GM18498 (cell line): ENCODE measurements at regions not wholly inside any gene's neighbourhood (a gene's known extent, or its start where the extent isn't known, plus 50 kb on each side); places are given as distances from the start of the nearest gene placed in this dataset.

Experiments used
- ATAC-seq: cut with Tn5 transposase; IDR thresholded peaks from one replicate; pipeline ENCODE4 v1.9.1; 2021; ENCODE audit warnings: mild to moderate bottlenecking, moderate library complexity; ENCODE audit not compliant: unreplicated experiment

DNA sequence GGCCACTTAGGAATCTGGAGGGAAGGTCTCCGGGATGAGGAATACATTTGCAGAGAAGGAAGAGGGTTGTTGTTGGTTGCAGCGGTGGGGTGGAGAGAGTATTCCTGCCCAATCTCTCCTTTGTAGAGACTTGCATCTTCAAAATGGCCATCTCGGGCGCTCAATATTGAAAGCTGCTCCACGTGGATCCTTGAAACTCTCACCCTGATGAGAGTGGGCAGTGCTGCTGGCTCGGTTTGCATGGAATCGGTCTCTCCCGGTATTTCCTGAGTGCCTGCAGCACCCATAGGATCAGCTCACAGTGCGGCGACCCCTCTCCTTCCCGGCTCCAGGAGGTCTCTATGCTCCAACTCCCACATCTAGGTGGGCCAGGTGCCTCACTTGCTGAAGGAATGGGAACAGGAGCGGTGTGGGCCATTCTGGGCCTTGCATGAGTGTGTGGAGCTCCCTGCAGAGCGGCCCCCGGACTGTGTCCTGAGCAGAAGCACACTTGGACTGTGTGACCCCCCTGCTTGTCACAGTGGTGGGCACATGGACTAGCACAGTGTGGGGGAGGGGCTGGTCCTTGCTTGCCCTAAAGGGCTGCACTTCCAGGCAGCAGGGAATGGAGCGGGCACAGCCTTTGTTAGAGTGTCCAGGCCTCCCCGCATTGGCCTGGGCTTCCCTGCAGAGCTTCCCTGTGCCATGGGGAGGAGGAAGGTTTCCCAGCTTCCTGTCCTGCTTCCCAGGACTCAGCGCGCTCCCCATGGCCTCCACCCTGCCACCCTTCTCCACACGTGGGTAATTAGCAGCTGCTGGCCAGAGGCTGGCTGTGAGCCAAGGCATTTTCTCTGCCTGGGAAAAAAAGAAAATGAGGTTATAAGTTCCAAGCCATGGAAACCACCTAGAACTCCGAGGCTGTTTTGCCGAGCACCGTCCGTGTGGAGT is 139.3 kb downstream of the IRF8 start:
- no peak for ATAC-seq

DNA sequence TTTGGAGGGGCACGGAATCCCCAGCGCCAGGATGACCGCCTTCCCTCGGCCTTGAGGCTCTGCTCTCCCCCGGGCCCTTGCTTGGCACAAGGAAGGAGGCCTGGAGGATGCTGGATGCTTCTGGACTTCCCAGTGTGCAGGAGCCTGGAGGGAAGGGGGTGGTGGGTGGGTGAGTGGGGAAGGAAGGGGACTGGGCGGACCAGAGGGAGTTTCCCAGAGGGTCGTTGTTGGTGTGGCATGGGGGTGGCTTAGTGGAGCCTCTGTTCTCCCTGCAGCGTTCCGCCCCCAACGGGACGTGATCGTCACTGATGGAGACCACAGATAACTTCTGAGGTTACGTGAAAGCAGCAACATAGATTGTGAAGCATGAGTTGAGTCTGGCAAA is 140.0 kb downstream of the IRF8 start:
- ATAC-seq, result no peak

DNA sequence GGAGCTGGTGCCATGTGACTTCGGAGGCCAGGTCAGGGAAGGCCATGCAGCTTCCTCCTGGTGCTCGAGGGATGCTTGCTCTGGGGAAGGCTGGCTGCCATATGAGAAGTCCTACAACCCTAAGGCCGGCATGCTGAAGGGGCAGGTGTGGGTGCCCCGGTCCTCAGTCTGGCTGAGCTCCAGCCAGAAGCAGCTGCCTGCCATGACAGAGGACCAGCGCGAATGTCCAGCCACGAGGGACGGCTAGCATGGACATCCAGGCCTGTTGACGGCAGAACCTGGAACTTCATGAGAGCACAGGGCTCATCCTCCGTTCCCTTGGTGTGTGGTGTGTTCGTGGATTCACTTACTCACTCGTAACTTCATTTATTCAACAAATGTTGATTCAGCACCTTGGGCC is 140.6 kb downstream of the IRF8 start:
- ATAC-seq, result no peak

DNA sequence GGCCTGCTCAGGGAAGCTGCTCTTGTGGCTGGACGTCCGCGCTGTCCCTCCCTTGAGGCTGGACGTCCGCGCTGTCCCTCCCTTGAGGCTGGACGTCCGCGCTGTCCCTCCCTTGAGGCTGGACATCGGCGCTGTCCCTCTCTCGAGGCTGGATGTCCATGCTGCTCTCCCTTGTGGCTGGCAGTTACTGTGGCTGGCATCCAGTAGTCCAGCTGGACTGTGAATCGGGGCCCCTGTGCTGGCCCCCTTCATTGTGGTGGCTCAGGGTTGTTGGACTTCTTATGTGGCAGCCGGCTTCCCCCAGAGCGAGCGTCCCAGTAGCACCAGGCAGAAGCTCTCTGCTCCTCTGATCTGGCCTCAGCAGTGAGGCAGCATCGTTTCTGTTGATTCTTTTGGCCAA is 141.5 kb downstream of the IRF8 start:
- ATAC-seq, result no peak

DNA sequence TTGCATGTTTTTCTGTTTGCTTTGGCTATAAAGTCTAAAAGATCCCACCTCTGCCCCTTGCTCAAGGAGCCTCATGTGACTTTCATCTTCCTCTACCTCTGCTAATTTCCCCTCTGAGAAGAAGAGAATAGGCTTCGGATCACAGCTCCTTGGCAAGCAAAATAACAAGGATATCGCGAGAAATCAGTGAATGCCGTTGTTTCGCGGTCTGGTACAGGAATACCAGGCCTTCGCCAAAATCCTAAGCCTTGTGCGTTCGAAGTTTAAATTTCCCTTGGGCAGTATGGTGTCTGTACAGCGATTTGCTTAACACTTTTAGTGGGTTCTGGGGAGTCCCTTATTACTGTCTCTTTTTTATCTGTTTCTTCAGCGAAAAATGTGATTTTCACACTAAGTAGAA is 142.3 kb downstream of the IRF8 start:
- ATAC-seq, result no peak

DNA sequence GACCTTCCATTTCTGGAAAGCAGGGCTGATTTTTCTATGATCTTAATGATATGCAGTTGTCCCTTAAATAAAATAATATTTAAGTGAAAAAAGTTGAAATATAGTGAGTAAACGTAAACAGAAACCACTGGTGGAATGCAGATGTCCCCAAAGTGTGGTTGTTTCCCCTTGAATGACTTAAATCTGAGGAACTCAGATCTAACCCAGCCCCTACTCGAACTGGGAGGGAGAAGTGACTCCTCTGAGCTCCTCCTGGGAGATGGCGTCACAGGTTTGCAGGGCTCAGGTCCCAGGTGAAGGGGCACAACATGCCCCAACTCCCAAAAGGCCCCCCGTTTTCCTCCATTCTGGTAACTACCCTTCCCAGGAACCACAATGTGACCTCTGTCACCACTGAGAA is 142.8 kb downstream of the IRF8 start:
- ATAC-seq, result no peak

DNA sequence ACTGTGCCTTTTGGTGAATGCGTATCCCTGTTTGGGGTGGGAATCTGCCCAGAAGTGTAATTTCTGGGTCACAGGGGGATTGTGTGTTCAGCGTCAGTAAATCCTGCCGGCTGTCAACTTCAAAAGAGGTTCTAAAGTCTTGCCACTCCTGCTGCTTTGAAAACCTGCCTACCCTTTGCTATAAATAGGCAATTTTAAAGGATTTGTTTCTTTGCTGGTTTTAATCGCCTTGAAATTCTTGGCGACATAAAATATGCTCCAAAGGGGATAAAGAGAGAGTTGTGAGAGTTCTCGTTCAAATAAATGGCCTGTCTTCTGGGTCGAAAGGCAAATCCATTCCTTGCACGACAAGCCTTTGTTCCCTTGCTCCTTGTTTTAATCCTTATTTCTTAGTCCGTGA is 143.4 kb downstream of the IRF8 start:
- no peak for ATAC-seq

DNA sequence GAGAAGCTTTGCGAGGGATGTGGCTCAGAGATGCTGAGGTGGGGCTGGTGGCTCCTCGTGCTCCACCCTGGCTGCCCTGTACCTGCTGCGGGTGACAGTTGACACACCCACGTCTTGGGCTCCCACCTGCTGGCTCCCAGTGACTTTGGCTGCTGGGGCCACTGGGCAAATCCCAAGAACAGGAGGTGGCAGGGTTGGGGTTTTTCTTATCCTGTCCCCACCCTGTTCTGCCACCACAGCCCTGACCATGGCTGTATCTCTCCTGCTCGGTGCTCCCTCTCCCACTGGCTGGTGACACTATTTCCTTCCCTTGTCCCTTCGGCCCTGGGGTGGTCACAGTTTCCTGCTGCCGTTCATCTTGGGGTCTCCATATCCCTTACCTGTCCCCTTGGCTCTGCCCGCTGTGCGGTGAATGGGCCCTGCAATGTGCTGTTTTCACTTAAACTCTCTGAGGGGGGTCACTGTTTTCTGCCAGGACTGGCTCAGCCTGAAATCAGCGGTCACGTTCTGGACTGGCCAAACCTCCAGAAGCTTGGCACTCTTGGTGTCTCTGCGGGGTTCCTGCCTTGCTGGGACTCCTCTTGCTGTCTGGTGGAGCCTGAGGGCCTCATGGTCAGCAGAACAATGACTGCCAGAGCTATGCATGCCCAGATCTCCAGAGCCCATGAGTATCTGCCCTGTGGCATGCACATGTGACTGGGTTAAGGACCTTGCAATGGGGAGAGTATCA is 144.2 kb downstream of the IRF8 start:
- ATAC-seq, result no peak

DNA sequence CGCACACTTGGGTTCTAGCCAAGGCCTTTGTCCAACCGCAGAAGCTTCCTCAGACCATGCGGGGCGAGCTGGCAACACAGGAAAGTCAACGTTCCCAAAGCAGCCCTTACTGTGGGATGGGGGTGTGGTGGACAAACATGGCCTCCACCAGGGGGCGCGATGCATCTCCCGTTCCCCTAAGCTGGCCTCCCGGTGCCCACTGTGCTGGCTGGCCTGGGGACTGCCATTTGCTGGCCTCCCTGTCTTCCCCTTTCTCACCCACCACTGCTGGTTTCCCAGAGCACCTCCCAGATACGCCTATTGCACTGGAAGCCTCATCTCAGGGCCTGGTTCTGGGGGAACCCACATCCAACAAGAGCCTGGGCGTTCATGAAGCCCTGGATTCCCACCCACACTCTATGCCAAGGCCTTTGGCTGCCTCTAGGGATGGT is 145.3 kb downstream of the IRF8 start:
- no peak for ATAC-seq

DNA sequence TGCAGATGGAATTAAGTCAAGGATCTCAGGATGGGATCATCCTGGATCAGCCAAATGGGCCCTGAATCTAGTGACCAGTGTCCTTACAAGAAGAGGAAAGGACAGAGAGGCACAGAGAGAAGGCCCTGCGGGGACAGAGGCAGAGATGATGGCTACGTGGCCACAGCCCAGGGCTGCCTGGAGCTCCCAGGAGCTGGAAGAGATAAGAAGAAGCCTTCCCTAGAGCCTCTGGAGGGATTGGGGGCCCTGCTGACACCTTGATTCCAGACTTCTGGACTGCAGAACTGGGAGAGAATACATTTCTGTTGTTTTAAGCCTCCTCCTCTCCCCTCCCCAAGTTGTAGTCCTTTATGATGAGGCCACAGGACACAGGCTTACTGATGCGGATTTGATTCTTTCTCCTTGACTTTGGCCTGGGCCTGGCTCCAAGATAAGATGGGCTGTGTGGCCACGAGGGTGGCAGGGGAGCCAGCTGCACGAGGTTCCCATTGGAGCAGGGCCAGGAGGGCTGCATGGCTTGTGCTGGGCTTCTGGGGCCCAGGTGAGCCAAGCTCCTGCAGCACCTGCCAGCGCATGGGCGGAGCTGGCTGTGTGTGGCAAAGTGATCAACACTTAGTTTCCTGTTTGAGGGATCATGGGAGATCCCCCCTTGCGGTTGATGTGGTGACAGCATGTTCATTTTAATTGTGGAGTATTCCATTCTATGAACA is 146.1 kb downstream of the IRF8 start:
- no peak for ATAC-seq

DNA sequence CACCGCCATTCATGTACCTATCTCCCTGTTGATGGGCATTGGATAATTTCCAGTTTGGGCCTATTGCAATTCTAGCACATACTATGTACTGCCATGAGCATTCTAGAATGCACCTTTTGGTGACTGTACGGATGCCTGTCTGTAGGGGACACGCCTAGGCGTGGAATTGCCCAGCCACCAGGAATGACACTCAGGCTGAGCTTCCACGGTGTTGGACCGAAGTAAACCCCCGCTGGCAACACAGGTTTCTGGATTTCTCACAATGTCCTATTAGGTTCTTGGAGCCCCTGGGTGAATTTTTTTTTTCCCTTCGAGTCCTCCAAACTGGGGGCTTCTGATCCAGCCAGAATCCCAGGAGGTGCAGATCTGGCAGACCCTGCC is 146.6 kb downstream of the IRF8 start:
- no peak for ATAC-seq

DNA sequence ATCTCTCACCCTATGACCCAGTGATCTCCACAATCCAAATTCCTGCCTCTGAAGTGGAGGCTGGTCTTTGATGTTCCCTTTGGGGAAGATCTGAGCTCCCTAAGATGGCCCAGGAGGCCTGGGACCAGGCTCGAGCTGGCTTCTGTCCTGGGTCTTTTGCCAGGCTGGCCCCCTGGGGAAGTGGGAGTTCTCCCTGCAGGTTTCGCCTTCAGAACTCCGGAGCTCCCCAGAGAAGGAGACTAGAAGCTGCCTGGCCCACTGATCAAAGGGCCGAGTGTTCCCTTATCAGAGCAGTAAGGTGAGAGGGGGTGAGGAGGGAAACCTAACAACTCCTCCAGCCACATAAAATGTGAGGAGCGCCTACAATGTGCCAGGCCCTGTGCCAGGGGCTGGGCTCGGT is 147.1 kb downstream of the IRF8 start:
- ATAC-seq, result no peak

DNA sequence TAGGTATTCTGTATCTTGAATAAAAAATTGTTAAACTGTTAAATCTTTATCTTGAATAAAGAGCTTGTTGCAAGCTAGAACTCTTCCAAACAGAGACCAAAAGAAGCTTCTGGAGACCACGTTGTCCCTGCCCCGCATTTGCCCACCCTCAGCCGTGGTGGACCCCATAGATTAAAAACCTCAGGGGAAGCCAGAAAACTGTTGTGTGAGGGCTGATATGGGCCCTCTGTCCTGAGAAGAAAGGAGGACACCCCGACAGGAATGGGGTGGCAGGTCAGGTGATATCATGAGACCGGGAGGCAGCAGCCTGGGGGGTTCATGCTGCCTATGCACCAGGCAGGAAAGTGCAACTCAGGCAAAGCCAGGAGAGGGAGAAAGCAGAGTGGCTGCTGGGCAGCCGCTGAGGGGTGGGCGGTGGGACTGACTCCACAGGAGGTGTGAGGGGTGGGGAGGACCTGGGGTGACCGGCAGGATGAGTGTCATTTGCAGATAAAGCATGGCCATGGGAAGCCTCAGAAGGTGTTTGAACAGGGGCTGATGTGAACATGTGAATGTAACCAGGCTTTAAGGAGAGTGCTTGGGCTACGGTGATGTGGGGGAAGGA is 147.8 kb downstream of the IRF8 start:
- no peak for ATAC-seq

DNA sequence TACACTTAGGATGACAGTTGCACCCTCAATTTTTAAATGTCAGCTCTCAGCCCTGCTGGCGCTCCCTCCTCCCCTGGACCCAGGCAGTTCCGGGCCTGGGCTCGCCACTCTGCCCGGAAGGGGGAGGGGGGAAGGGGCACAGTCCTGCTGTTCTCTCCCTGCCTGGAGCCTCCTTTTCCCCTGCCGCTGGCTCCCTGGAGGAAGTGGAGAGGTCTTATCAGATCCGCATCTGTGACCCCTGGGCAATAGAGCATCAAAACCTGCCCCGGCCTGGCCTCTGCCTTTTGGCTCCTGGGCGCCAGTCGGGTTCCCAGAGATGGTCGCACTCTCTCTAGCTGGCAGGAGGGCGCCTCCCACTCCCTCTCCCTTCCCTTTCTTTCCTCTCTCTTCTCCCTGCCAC is 149.3 kb downstream of the IRF8 start:
- no peak for ATAC-seq

DNA sequence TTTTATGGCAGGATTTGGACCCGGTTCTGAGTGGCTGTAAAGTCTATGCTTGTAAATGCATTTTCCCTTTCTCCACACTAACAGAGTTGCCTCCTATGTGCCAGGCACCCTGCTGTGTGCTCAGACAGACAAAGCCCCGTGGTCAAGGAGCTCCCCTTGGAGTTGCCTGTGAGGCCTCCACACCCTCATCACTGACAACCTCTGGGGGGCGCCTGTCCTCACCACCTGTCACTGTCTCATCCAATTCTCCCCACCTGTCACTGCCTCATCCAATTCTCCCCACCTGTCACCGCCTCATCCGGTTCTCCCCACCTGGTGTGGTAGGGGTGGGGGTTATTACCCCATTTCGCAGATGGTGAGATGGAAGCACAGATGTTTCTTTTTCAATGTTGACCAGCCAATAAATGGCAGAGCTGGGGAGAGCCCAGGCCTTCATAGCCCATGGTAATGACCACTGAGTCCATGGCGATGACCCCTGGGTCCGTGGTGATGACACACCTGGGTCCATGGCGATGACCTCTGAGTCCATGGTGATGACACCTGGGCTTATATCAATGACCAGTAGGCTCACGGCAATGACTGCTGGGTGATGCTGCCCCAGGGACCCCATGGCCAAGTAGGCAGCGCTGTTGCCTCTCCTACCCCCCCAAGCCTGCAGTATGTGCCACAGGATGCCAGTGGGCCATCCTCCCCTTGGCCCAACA is 150.1 kb downstream of the IRF8 start:
- no peak for ATAC-seq

DNA sequence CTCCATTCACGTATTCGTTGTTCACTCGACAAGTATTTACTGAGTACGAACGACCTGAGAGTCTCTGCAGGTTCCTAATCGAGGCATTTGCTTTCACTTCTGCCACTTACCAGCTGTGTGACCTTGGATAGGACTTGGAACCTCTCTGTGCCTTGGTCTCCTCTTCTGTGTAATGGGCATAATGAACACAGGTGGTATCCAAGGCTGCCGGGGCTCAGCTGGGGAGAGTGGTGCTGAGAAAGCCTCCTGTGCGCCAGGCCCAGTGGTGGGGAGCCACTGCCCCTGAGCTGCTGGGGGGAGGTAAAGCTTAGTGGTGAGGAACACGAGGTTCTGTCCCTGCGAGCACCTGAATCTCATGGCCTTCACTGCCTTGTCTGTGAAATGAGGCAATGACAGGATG is 150.7 kb downstream of the IRF8 start:
- ATAC-seq, result no peak

DNA sequence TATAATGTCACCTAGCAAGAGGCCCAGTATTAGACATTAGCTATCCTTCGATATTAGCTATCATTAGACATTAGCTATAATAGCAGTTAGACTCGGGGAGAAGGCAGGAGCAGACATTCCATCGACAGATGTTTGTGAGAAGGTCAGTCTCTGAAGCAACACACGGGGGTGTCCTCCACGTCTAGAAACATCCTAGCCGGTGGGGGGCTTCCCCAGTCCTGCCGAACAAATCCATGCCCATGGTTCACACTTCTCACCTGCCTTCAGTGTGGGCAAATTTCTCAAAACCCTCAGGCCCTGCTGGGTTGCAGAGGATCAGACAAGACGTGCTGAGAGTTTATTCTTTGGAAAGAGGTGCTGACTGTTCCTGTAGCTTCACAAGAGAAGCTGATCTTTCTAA is 151.1 kb downstream of the IRF8 start:
- ATAC-seq, result no peak

DNA sequence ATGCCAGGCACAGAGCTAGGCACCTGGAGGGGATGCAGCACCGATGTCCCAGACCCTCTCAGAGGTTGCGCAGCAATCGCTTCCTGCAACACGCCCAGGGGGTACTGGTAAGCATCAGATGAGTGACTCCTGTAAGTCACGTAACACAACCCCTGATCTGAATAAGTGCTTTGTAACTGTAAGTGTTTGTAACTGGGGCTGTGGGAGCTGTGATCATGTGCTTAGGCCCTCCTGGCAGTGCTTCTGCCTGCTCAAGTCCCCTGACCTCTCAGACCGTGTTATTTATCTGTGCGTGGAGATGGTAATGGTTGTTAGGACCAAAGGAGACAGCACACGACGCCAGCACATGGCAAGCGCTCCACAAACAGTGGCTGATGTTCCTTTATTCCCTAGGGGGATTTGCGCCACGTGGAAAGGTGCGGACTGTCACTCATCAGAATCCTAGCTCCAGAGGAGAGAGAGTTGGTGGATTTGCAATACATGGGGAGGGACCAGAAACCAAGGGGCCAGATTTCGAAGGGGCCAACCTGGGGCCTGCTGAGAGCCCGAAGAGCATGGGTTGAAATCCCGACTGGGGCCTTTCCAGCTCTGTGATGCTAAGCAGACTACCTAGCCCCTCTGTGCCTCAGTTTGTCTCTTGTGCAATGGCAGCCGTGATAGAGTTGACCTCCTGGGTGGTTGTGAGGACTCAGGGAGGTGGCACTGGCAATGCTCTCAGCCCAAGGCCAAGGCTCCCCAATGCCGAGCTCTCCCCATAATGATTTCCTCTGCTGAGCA is 151.8 kb downstream of the IRF8 start:
- ATAC-seq, result no peak

DNA sequence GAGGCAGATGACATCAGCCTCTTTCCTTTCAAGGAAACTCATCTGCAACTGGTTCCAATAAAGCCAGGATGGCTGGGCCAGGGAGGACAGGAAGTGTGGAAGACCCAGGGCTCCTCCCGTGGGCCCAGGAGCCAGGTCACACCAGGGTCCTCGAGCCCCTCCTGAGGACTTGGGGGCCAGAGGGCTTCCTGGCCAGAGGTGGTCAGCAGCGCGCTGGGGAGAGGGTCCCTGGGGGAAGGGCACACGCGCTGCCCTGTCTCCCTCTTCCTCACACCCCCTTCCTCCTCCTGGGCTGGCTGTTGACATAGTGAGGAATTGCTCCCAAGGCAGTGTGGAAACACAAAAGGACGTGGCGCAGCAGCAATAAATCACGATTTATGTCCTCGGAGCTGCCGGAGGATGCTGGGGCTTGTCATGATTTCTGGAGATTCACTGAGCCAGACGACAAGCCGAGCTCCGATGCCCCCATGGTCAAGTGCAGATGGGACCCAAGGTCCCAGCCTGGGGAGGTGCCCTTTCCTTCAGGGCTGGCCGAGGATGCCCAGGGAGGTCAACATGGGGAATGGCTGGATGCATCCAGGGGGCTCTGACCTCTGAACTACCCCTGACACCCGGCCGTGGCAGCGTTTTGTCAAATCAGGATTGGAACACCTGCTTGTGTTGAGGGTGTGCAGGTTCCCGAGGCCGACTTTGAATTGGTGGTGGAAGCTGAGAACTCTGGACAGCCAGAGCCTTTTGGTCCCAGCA is 152.6 kb downstream of the IRF8 start:
- no peak for ATAC-seq
